IMR-90 (cell line): ENCODE measurements at regions not wholly inside any gene's neighbourhood (a gene's known extent, or its start where the extent isn't known, plus 50 kb on each side); places are given as distances from the start of the nearest gene placed in this dataset.

Experiments
- ATAC-seq: fragments of 200-7000 bp; cut with Tn5 transposase; 2 replicates; pipeline ENCODE4 v1.9.1; 2020; ENCODE audit warnings: low read depth, mild to moderate bottlenecking, moderate library complexity
- BruUV-seq: library from RNA; stranded (reverse); fragments of 400-500 nt; replicated peaks from 2 replicates; lab custom pipeline; 2021; lab: Mats Ljungman, UMichigan
- CTCF ChIA-PET: fragments of 300-600 bp; formaldehyde crosslinking; extraction: SDS; loops from one replicate; lab custom pipeline; 2021; ENCODE audit warnings: antibody characterized with exemption; lab: Yijun Ruan, JAX
- POLR2A ChIA-PET: fragments of 300-600 bp; sonication (Branson Sonifier 250); formaldehyde crosslinking; loops from one replicate; lab custom pipeline; 2022; ENCODE audit warnings: antibody characterized with exemption; ENCODE audit not compliant: unreplicated experiment; lab: Charles Lee
- DNase-seq: peaks from one replicate; pipeline ENCODE4 v3.0.0; 2013
- H2AFZ ChIP-seq: replicated peaks from 2 replicates; pipeline ENCODE3; 2013; ENCODE audit warnings: low read length, mild to moderate bottlenecking; ENCODE audit not compliant: poor library complexity
- H2AK5ac ChIP-seq: 2 replicates; pipeline ENCODE4 v1.6.1; 2013; ENCODE audit warnings: low read depth, low read length, inconsistent platforms
- H2AK9ac ChIP-seq: replicated peaks from 2 replicates; pipeline ENCODE3; 2013; ENCODE audit warnings: mild to moderate bottlenecking, low read depth, low read length, moderate library complexity; ENCODE audit not compliant: poor library complexity
- H2BK120ac ChIP-seq: 2 replicates; pipeline ENCODE4 v1.6.1; 2013; ENCODE audit warnings: low read depth, low read length, inconsistent platforms
- H2BK15ac ChIP-seq: 3 replicates; pipeline ENCODE4 v1.6.1; 2013; ENCODE audit warnings: low read depth, low read length, inconsistent platforms
- H2BK20ac ChIP-seq: 2 replicates; pipeline ENCODE4 v1.6.1; 2013; ENCODE audit warnings: low read depth, mild to moderate bottlenecking, inconsistent platforms, low read length, moderate library complexity
- H2BK5ac ChIP-seq: 2 replicates; pipeline ENCODE4 v1.6.1; 2013; ENCODE audit warnings: mild to moderate bottlenecking, low read depth, low read length, inconsistent platforms; ENCODE audit not compliant: poor library complexity, severe bottlenecking
- H3K14ac ChIP-seq: replicated peaks from 2 replicates; pipeline ENCODE4 v1.6.1; 2013; ENCODE audit warnings: low read depth, low read length, inconsistent platforms
- H3K18ac ChIP-seq: 2 replicates; pipeline ENCODE4 v1.6.1; 2013; ENCODE audit warnings: low read depth, low read length, control low read depth
- H3K23ac ChIP-seq: 2 replicates; pipeline ENCODE4 v1.6.1; 2013; ENCODE audit warnings: low read depth, low read length, inconsistent platforms
- H3K27ac ChIP-seq: 2 replicates; pipeline ENCODE4 v1.5.1; 2013; ENCODE audit warnings: mild to moderate bottlenecking, control low read depth, low read length; ENCODE audit not compliant: insufficient read depth
- H3K27me3 ChIP-seq: 2 replicates; pipeline ENCODE4 v1.6.1; 2013; ENCODE audit warnings: low read length; ENCODE audit not compliant: control insufficient read depth, insufficient read depth
- H3K36me3 ChIP-seq: 2 replicates; pipeline ENCODE4 v1.6.1; 2013; ENCODE audit warnings: low read length, mixed read lengths; ENCODE audit not compliant: control insufficient read depth, insufficient read depth
- H3K4ac ChIP-seq: 2 replicates; pipeline ENCODE4 v1.6.1; 2013; ENCODE audit warnings: low read depth, low read length, inconsistent platforms
- H3K4me1 ChIP-seq: 2 replicates; pipeline ENCODE4 v1.6.1; 2013; ENCODE audit warnings: low read length, mixed read lengths; ENCODE audit not compliant: control insufficient read depth, insufficient read depth
- H3K4me2 ChIP-seq: 2 replicates; pipeline ENCODE4 v1.6.1; 2013; ENCODE audit warnings: low read depth, mild to moderate bottlenecking, control low read depth, low read length, moderate library complexity
- H3K4me3 ChIP-seq: 2 replicates; pipeline ENCODE4 v1.5.1; 2013; ENCODE audit warnings: low read depth, mild to moderate bottlenecking, control low read depth, low read length, moderate library complexity; ENCODE audit not compliant: insufficient read depth
- H3K56ac ChIP-seq: 2 replicates; pipeline ENCODE4 v1.6.1; 2013; ENCODE audit warnings: low read length, inconsistent platforms; ENCODE audit not compliant: insufficient read depth; ENCODE audit errors: extremely low read depth
- H3K79me1 ChIP-seq, 2 experiments: 2 replicates each; pipeline ENCODE4 v1.6.1; 2013; ENCODE audit warnings: low read length in 2 of 2, inconsistent platforms in 1 of 2, low read depth in 1 of 2
- H3K9ac ChIP-seq: 2 replicates; pipeline ENCODE4 v1.6.1; 2013; ENCODE audit warnings: low read depth, low read length, control low read depth
- H3K9me1 ChIP-seq: 2 replicates; pipeline ENCODE4 v1.6.1; 2013; ENCODE audit warnings: low read length, inconsistent platforms; ENCODE audit not compliant: insufficient read depth
- H3K9me3 ChIP-seq: 2 replicates; pipeline ENCODE4 v1.6.1; 2013; ENCODE audit warnings: low read length; ENCODE audit not compliant: control insufficient read depth, insufficient read depth
- H4K20me1 ChIP-seq: 2 replicates; pipeline ENCODE4 v1.6.1; 2013; ENCODE audit warnings: low read length, inconsistent platforms; ENCODE audit not compliant: insufficient read depth
- H4K5ac ChIP-seq: 2 replicates; pipeline ENCODE4 v1.6.1; 2013; ENCODE audit warnings: mild to moderate bottlenecking, low read depth, low read length, control low read depth
- H4K8ac ChIP-seq, 2 experiments: 2 replicates each; pipeline ENCODE4 v1.6.1; 2013; ENCODE audit warnings: low read depth in 2 of 2, low read length in 2 of 2, control low read depth in 1 of 2, inconsistent platforms in 1 of 2
- H4K91ac ChIP-seq: 2 replicates; pipeline ENCODE4 v1.6.1; 2013; ENCODE audit warnings: low read depth, low read length, inconsistent platforms; ENCODE audit not compliant: insufficient read depth
- FOS ChIP-seq: fragments of 150-350 bp; IDR thresholded peaks from 2 replicates; pipeline ENCODE4 v1.6.1; 2016; ENCODE audit warnings: low read depth, low read length
- MAFK ChIP-seq: IDR thresholded peaks from 2 replicates; pipeline ENCODE4 v1.6.1; 2012; ENCODE audit warnings: low read depth, low read length, improper control_type of control experiment
- MXI1 ChIP-seq: IDR thresholded peaks from 2 replicates; pipeline ENCODE4 v1.6.1; 2012; ENCODE audit warnings: low read depth, mild to moderate bottlenecking, low read length, moderate library complexity, borderline replicate concordance
- RAD21 ChIP-seq: IDR thresholded peaks from 2 replicates; pipeline ENCODE4 v1.6.1; 2012; ENCODE audit warnings: low read length, improper control_type of control experiment
- SMC3 ChIP-seq: fragments of 150-350 bp; IDR thresholded peaks from 2 replicates; pipeline ENCODE4 v1.6.1; 2016; ENCODE audit warnings: low read depth, mild to moderate bottlenecking, antibody characterized with exemption, low read length, moderate library complexity
- WGBS, 2 experiments: methylation state at CpG; one replicate each; pipeline versions ENCODE4 v1.1.5 to v1.1.7; 2013; ENCODE audit warnings: missing lambda C conversion rate in 2 of 2; ENCODE audit not compliant: insufficient read length in 1 of 2; ENCODE audit errors: extremely low coverage in 2 of 2; 5-methylcytosine and 5-hydroxymethylcytosine counted together
- dilution Hi-C: fragments of 300-500 bp; cut with HindIII; formaldehyde crosslinking; loops from one replicate; pipeline ENCODE4 v1.14.3; 2018; ENCODE audit warnings: low sequenced_read_pairs; ENCODE audit not compliant: unreplicated experiment
- in situ Hi-C: fragments of 300-500 bp; cut with MboI; formaldehyde crosslinking; loops from 3 replicates; pipeline ENCODE4 v1.14.3; 2019; ENCODE audit warnings: low sequenced_read_pairs, inconsistent platforms, mixed read lengths
- intact Hi-C: fragments of 100-400 bp; cut with micrococcal nuclease; formaldehyde crosslinking; loops from 2 replicates; pipeline ENCODE4 v1.10.0; 2022

GRCh38 chr12:81811778-81812125 is 52.6 kb upstream of the PPFIA2 start:
- Histone ChIP-seq H3K56ac (no peak overlapping the region), H3K27ac (no peak overlapping the region), H3K4me3 (no peak overlapping the region), H3K9me1 (no peaks in the 10 kb centered on the region), H4K91ac (no peak overlapping the region), H3K4me2 (no peak overlapping the region), H4K5ac (no peak overlapping the region), H2AK9ac (no peak overlapping the region), H3K23ac (no peak overlapping the region), H3K9me3 (peaks cover 16% of the 10 kb centered on the region), H2AFZ (no peak overlapping the region), H3K4ac (no peak overlapping the region), H3K36me3 (no peaks in the 10 kb centered on the region), H2BK15ac (no peak overlapping the region), H4K8ac (no peak overlapping the region), H2BK120ac (no peak overlapping the region), H3K27me3 (no peaks in the 10 kb centered on the region), H3K18ac (no peak overlapping the region), H3K14ac (no peak overlapping the region), H3K79me1 (no peaks in the 10 kb centered on the region), H2BK20ac (no peak overlapping the region), H3K9ac (no peak overlapping the region), H2AK5ac (no peak overlapping the region), H3K4me1 (no peaks in the 10 kb centered on the region), H4K20me1 (no peaks in the 10 kb centered on the region), H2BK5ac (no peak overlapping the region)
- dilution Hi-C loops (no loop called here), in situ Hi-C loops (no loop called here), intact Hi-C loops (no loop called here)
- ChIA-PET POLR2A (no interaction called here), CTCF (no interaction called here)
- ATAC-seq (no peak), DNase-seq (no peak)
- no peak for TF ChIP-seq SMC3
- TF ChIP-seq MXI1: no peak
- no peak for TF ChIP-seq MAFK
- TF ChIP-seq RAD21: no peak
- no peak for TF ChIP-seq FOS
- no TSS peak for BruUV-seq
- no CpG with 5 or more reads among the region's 5 CpGs for WGBS, 2 experiments
